GM19467 (cell line): ENCODE measurements at regions not wholly inside any gene's neighbourhood (a gene's known extent, or its start where the extent isn't known, plus 50 kb on each side); places are given as distances from the start of the nearest gene placed in this dataset.

Experiments used
- ATAC-seq: cut with Tn5 transposase; IDR thresholded peaks from one replicate; pipeline ENCODE4 v1.9.1; 2021; ENCODE audit warnings: mild to moderate bottlenecking, moderate library complexity; ENCODE audit not compliant: unreplicated experiment

DNA sequence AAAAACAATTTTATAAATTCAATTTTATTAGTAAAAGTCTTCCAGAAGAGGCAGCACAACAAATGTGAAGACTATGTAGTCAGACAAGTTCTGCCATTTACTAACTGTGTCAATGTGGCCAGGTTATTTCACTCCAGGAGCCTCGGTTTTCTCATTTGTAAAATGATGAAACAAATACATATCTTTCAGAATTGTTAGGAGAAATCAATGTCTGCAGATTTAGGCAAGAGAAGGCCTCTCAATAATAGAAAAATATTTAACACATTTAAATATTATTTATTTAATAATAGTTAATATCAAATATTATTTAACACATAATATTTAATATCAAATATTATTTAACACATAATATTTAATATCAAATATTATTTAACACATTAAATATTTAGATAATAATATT lies 75.6 kb upstream of the PTGFR start:
- ATAC-seq, result no peak

DNA sequence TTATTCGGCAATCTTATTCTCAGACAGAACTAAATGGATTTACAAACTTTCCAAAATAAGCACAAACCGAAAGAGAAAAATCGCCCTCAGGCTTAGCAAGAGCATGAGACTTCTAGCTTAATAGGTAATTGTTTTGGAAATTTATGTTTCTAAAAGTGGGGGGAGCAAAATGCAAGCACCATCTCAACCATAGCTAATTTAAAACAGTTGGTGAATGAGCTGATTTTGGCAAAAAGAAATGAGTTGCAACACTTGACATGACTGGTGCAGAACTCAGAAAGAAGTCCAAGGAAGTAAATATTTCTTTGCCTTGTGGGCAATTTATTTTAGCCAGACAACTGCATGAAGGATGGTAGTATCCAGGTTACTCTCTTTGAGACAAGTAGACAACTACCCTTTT lies 71.5 kb upstream of the PTGFR start:
- ATAC-seq, result no peak

DNA sequence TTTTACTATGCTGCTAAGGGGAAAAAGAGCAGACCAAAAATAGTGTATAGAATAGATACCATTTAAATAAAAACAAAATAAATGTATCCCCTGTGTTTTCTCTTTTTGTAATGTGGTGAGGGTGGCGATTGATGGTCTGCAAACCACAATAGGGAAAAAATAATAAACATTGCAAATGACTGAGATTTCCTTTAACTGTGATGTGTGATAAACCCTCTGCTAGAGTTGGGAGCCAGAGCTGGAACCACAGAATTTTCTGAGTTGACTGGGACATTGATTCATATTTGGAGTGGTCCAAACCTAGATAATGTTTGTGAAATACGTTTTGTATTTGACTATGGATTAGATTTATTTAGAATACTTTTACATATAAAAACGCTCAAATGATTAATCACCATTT lies 70.6 kb upstream of the PTGFR start:
- no peak for ATAC-seq

DNA sequence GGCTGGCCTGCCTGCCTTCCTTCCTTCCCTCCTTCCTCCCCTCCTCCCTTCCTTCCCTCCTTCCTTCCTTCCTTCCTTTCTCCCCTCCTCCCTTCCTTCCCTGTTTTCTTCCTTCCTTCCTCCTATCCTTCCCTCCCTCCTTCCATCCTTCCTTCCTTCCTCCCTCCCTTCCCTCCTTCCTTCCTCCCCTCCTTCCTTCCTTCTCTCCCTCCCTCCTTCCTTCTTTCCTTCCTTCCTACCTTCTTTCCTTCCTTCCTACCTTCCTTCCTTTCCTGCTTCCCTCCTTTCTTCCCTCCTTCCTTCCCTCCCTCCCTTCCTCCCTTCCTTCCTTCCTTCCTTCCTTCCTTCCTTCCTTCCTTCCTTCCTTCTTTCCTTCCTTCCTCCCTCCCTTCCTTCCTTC lies 70.1 kb upstream of the PTGFR start:
- no peak for ATAC-seq

DNA sequence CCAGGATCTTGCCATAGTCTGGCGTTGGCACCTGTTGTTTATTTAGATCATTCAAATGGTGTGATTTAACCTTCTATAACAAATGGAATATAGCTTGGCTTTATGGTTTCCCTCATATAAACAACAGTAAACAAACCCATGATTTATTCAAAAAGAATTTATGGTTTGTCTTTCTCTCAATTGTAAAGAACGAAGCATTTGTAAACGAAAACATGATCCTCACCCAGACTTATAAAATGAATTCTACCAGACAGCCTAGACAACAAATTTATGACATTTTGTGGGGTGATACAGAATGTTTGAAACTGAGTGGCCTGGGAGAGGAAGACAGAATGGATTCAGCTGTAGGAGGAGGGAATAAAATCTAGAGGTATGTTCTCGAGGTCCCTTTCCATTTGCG lies 66.1 kb upstream of the PTGFR start:
- no peak for ATAC-seq

DNA sequence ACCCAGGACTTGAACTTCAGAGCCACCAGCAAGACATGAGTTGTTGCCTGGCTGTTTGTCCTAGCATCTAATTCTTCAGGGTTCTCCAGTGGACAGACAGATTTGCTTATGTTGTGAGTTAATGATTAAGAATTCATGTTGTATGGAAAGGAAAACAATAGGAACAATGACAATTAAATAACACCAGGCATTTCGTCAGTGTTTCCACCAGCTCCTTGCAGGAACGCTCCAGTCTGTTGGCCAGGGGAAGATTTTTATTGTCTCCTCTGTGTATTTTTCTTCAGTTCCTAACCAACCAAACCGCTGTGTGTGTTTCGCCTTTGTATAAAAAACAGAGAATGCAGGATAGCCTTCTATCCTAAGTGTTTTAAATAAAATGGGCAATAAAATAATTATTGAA lies 64.4 kb upstream of the PTGFR start:
- no peak for ATAC-seq

DNA sequence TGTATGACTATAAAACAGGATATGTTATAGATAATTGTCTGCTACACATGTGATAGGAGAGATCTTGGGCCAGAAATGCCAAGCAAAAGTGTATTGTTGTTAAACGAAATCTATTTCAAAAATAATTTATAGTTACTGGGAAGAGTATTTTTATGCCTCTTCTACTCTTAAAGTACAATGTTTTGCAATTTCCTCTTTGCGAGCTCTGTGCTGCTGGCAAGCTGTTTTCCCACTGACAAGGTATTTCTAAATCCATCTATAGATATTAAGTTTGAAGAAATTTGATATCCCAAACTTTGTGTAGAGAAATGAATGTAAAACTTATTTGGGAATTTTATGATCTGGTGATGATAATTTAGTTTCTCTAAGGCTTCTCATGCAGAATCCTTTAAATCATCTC lies 63.3 kb upstream of the PTGFR start:
- ATAC-seq, result no peak

DNA sequence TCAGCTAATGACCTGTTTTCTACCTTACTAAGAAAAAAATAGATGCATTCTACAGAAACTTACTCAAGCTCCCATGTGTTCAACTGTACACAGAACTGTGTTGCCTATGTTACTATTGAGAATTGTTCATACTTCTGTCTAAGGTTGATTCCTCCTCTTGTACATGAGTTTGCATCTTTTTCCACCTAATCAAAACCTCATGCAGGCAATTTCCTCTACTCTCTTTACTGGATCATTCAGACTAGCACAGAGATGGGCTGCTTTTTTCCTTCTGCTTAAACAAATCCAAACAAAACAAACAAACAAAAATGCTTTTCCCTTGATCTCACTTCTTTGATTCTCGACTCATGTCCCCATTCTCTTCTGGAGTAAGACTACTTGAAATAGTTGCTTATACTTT lies 58.8 kb upstream of the PTGFR start:
- ATAC-seq, result no peak

DNA sequence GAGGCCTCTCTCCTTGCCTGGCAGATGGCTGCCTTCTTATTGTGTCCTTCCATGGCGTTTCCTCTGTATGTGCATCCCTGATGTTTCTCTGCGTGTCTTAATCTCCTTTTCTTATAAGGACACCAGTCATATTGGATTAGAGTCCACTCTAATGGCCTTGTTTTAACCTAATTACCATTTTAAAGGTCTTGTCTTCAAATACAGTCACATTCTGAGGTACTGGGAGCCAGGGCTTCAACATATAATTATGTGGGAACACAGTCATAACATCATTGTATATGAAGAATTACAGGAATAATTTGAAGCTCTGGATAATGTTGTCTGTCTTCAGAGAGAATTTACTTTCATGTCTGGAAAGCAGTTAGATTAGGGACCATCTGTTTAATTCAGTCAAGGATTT lies 56.4 kb upstream of the PTGFR start:
- ATAC-seq, result no peak

DNA sequence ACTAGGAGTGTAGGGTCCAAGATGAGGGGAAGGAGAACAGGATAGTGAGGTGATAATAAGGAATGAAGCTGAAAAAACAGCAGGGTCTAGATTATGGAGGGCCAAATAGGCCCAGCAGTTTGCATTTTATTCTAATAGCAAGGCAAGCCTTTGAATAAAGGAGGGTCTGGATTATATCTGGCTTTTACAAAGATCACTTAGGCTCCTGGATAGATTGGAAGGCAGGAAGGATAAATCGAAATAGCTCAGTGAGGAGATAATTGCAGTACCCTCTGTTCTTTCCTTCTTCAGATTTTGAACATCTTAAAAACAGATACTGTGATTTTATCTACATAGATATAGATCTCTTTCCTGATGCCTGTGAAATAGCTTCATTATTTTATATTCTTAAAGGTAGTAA lies 53.8 kb upstream of the PTGFR start:
- no peak for ATAC-seq

DNA sequence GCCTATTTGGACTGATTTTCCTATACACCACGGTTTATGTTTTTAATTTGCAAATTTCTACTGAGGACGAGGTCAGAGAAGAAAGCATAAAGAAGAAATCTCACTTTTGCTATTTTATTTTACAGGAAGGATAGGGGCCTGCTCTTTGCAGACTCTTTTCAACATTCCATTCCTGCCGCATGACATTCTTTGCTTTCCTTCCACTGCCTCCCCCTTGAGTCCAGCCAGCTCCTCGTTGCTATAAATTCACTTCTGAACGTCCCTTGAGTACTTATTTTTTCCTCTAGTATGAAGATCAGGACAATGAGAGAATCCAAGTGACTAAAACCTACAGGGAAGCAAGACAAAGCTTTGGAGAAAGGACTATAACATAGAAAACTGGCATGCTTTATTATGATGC lies 53.4 kb upstream of the PTGFR start:
- ATAC-seq, result no peak

DNA sequence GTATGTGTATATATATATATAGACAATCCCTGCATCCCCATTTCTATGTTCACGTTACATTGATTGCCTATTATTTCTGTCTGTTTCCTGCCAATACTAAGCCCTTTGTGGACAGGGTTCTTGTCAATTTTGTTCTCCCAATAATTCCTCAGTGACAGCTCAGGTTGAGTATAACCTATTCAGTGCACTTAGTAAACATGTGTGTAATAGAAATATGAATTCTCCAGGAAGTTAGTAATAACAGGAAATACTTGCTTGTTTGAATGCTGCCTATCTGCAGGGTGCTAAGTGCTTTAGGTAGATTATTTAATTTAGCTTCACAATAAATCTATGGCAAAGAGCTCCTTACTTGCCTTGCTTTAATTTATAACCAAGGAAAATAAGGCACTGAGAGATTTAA lies 52.8 kb upstream of the PTGFR start:
- no peak for ATAC-seq

DNA sequence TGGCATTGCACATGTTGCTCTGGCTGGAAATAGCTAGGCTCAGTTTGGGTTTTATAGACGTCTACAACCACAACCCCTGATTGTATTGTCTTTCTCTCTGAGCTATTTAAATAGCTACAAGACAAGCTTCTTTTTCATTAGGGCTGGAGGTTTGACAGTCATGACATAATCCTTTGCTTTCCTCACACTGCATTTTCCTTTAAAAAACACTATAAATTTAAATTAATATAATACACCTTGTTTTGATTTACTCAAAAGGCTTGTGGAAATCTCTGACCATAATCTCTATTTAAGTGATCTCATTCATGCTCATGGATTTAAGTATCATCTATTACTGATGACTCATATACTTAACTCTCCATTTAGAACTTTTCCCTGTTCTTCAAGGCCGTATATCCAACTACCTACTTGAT lies 50.4 kb upstream of the PTGFR start:
- no peak for ATAC-seq
